ENCODE measurements at regions not wholly inside any gene's neighbourhood (a gene's known extent, or its start where the extent isn't known, plus 50 kb on each side); places are given as distances from the start of the nearest gene placed in this dataset.

DNA sequence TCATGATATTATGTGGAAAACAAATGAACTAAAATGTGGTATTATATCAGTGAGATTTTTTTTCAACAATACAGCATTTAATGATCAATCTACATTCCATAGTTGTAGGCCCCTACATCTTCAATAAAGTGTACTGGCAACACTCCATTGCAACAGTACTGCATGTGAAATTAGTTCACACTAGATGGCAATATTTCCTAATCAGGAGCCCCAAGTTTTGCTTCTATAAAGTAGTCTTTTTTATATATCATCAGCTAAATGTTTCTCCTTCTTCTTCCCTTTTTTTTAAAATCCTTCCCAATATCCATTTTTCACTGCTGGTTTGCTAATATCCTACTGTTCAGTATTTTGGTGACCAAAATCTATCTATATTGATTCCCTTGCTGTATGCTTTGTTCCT is 528.3 kb upstream of the ATXN8OS start:
- Histone ChIP-seq H3K9me3 (ENCODE audit: low read depth, low read length, poor library complexity, severe bottlenecking) (no peaks in the 10 kb centered on the region), H3K27me3 (replicated peaks; ENCODE audit: insufficient read depth, low read depth, low read length, poor library complexity) (no peaks in the 10 kb centered on the region), H3K4me1 (ENCODE audit: insufficient read depth, low read length, poor library complexity, severe bottlenecking) (no peaks in the 10 kb centered on the region), H3K4me3 (ENCODE audit: low read depth, low read length, poor library complexity, severe bottlenecking) (no peak overlapping the region), H3K36me3 (ENCODE audit: insufficient read depth, low read length, poor library complexity, severe bottlenecking) (no peaks in the 10 kb centered on the region), H3K27ac (ENCODE audit: low read depth, low read length, poor library complexity, severe bottlenecking) (no peak overlapping the region)
- CTCF ChIA-PET: no interaction called here
- POLR2A ChIA-PET (ENCODE audit: low non-redundant PET): no interaction called here
- TF ChIP-seq, protein P1, sequence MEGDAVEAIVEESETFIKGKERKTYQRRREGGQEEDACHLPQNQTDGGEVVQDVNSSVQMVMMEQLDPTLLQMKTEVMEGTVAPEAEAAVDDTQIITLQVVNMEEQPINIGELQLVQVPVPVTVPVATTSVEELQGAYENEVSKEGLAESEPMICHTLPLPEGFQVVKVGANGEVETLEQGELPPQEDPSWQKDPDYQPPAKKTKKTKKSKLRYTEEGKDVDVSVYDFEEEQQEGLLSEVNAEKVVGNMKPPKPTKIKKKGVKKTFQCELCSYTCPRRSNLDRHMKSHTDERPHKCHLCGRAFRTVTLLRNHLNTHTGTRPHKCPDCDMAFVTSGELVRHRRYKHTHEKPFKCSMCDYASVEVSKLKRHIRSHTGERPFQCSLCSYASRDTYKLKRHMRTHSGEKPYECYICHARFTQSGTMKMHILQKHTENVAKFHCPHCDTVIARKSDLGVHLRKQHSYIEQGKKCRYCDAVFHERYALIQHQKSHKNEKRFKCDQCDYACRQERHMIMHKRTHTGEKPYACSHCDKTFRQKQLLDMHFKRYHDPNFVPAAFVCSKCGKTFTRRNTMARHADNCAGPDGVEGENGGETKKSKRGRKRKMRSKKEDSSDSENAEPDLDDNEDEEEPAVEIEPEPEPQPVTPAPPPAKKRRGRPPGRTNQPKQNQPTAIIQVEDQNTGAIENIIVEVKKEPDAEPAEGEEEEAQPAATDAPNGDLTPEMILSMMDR (conservative IDR thresholded peaks at IDR 0.05; ENCODE audit: low read depth, low read length): peak; percentile 31; the same call in 1 of the 2 replicates
- TF ChIP-seq EZH2 (IDR thresholded peaks at IDR 0.05; ENCODE audit: borderline replicate concordance, low read depth, low read length, poor library complexity, severe bottlenecking): no peak
- BruUV-seq (replicated peaks): no TSS peak
- DNase-seq (ENCODE audit: low spot score): peak; percentile 1
- intact Hi-C loops (cut with micrococcal nuclease; ENCODE audit: unreplicated experiment): no loop called here

DNA sequence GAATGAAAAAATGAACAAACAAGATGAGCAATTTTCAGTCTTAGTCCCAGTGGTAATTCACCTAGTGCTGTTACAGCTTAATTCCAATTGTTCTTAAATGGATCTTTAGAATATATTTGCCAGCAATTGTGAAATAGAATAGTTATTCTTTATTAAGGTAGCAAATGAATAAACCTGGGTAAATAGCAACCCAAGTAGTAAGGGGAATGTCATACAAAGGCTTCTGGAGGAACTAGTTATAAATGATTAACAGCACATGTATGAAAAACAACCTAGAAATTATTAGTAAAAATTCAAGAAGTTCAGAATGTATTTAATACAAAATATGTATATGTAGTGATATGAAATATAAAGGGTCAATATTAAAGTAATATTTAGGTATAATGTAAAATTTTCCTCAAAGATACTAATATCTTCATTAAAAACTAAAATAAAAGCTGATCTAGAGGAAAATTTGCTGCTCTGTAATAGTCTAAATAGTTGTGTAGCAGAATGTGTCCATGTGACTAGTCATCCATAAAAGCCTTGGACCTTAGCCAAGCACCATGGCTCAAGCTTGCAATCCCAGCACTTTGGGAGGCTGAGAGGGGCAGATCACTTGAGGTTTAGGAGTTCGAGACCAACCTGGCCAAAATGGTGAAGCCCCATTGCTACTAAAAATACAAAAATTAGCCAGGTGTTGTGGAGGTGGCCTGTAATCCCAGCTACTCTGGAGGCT is 535.9 kb upstream of the ATXN8OS start:
- POLR2A ChIA-PET (ENCODE audit: low non-redundant PET): no interaction called here
- Histone ChIP-seq H3K4me1 (ENCODE audit: insufficient read depth, low read length, poor library complexity, severe bottlenecking) (no peaks in the 10 kb centered on the region), H3K27me3 (replicated peaks; ENCODE audit: insufficient read depth, low read depth, low read length, poor library complexity) (no peaks in the 10 kb centered on the region), H3K36me3 (ENCODE audit: insufficient read depth, low read length, poor library complexity, severe bottlenecking) (no peaks in the 10 kb centered on the region), H3K4me3 (ENCODE audit: low read depth, low read length, poor library complexity, severe bottlenecking) (no peak overlapping the region), H3K9me3 (ENCODE audit: low read depth, low read length, poor library complexity, severe bottlenecking) (no peaks in the 10 kb centered on the region), H3K27ac (ENCODE audit: low read depth, low read length, poor library complexity, severe bottlenecking) (no peak overlapping the region)
- no TSS peak for BruUV-seq (replicated peaks)
- CTCF ChIA-PET: no interaction called here
- intact Hi-C loops (cut with micrococcal nuclease; ENCODE audit: unreplicated experiment): no loop called here
- no peak for TF ChIP-seq EZH2 (IDR thresholded peaks at IDR 0.05; ENCODE audit: borderline replicate concordance, low read depth, low read length, poor library complexity, severe bottlenecking)
- TF ChIP-seq, protein P1 (conservative IDR thresholded peaks at IDR 0.05; ENCODE audit: low read depth, low read length): no peak
- no peak for DNase-seq (ENCODE audit: low spot score)

DNA sequence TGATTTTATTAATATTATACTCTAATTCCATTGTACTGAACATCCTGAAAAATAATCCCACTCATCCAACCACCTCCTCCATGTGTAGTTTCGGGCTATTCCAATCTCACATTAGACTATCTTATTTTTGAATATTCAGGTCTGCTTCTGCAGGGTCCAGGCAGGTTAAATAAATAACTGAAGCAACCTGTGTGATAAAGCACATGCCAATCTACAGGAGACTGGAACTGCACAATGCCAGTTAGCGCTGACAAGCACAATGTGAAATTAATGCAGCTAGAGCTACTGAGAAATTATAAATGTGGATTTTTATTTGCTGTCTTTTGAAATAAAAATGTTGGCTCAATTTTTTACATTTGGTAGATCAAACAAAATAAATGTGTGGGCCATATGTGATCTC is 540.1 kb upstream of the ATXN8OS start:
- intact Hi-C loops (cut with micrococcal nuclease; ENCODE audit: unreplicated experiment): no loop called here
- CTCF ChIA-PET: no interaction called here
- no peak overlapping the region for H3K4me3 ChIP-seq (ENCODE audit: low read depth, low read length, poor library complexity, severe bottlenecking)
- H3K9me3 ChIP-seq (ENCODE audit: low read depth, low read length, poor library complexity, severe bottlenecking): no peaks in the 10 kb centered on the region
- H3K27ac ChIP-seq (ENCODE audit: low read depth, low read length, poor library complexity, severe bottlenecking): no peak overlapping the region
- no peak for DNase-seq (ENCODE audit: low spot score)
- no peaks in the 10 kb centered on the region for H3K36me3 ChIP-seq (ENCODE audit: insufficient read depth, low read length, poor library complexity, severe bottlenecking)
- H3K27me3 ChIP-seq (replicated peaks; ENCODE audit: insufficient read depth, low read depth, low read length, poor library complexity): no peaks in the 10 kb centered on the region
- TF ChIP-seq EZH2 (IDR thresholded peaks at IDR 0.05; ENCODE audit: borderline replicate concordance, low read depth, low read length, poor library complexity, severe bottlenecking): no peak
- TF ChIP-seq, protein P1 (conservative IDR thresholded peaks at IDR 0.05; ENCODE audit: low read depth, low read length): no peak
- no TSS peak for BruUV-seq (replicated peaks)
- H3K4me1 ChIP-seq (ENCODE audit: insufficient read depth, low read length, poor library complexity, severe bottlenecking): no peaks in the 10 kb centered on the region
- POLR2A ChIA-PET (ENCODE audit: low non-redundant PET): no interaction called here

Data from A673 (cell line).